ENCODE measurements at regions not wholly inside any gene's neighbourhood (a gene's known extent, or its start where the extent isn't known, plus 50 kb on each side); places are given as distances from the start of the nearest gene placed in this dataset.

GRCh38 chr11:115775846-115776245, 271.6 kb upstream of the CADM1 start:
- ChIA-PET CTCF (ENCODE audit: low intra/inter-chr PET ratio, low total read pairs) (no interaction called here), POLR2A (no interaction called here)
- BruUV-seq (replicated peaks): no TSS peak
- Histone ChIP-seq H3K4me3 (replicated peaks in 1 of 3; ENCODE audit: insufficient read depth in 1 of 3, low read depth in 2 of 3, low read length in 3 of 3) (no peak overlapping the region), H3K9me3 (ENCODE audit: low read length) (no peaks in the 10 kb centered on the region), H3K27me3 (ENCODE audit: control insufficient read depth in 1 of 2, insufficient read depth in 2 of 2, low read length in 2 of 2) (peaks cover 0 to 11% of the 10 kb centered on the region in 2 experiments; a peak in 2 of 5 replicates), H3K4me2 (ENCODE audit: low read depth, low read length) (no peak overlapping the region), H3K27ac (ENCODE audit: extremely low read length, insufficient read depth, low read length) (no peak overlapping the region), H3K9ac (ENCODE audit: insufficient read depth, low read depth, low read length) (no peak overlapping the region), H3K4me1 (ENCODE audit: insufficient read depth, low read length) (no peaks in the 10 kb centered on the region), H4K20me1 (ENCODE audit: insufficient read depth, low read length) (no peaks in the 10 kb centered on the region), H2AFZ (ENCODE audit: low read length) (no peak overlapping the region), H3K36me3 (replicated peaks in 1 of 2; ENCODE audit: control insufficient read depth in 1 of 2, insufficient read depth in 2 of 2, low read length in 2 of 2) (no peaks in the 10 kb centered on the region), H3K79me2 (ENCODE audit: insufficient read depth, low read length) (no peaks in the 10 kb centered on the region)
- 23% methylated on average over 4 of the region's 4 CpGs for WGBS (ENCODE audit: low lambda C conversion rate)
- ATAC-seq: no peak
- TF ChIP-seq BATF2 (CRISPR knock-in tag; IDR thresholded peaks at IDR 0.05) (no peak), DRAP1 (CRISPR knock-in tag; IDR thresholded peaks at IDR 0.05) (no peak), ZNF761 (CRISPR knock-in tag; conservative IDR thresholded peaks at IDR 0.05) (no peak), ZNF44 (CRISPR knock-in tag; IDR thresholded peaks at IDR 0.05) (no peak), ZNF335 (CRISPR knock-in tag; IDR thresholded peaks at IDR 0.05) (no peak), PCBP1 (IDR thresholded peaks at IDR 0.05; ENCODE audit: borderline replicate concordance, low read depth, low read length) (no peak), SMAD1 (CRISPR knock-in tag; IDR thresholded peaks at IDR 0.05; ENCODE audit: borderline replicate concordance, low read depth) (no peak), TEF (CRISPR knock-in tag; IDR thresholded peaks at IDR 0.05) (no peak), KDM2A (CRISPR knock-in tag; IDR thresholded peaks at IDR 0.05; ENCODE audit: borderline replicate concordance, low read depth) (no peak)
- DNase-seq (ENCODE audit: low spot score): no peak
- no peak for FAIRE-seq
- intact Hi-C loops (cut with micrococcal nuclease; ENCODE audit: unreplicated experiment) (no loop called here), in situ Hi-C loops (cut with HindIII; ENCODE audit: extremely low pct_ligation_motif_present, low pct_unique_long_range_greater_than_20kb) (no loop called here)

Data from HepG2 (cell line).